ENCODE measurements at regions not wholly inside any gene's neighbourhood (a gene's known extent, or its start where the extent isn't known, plus 50 kb on each side); places are given as distances from the start of the nearest gene placed in this dataset.

GRCh38 chr5:176186107-176186506 lies 52.1 kb upstream of the SIMC1 start:
- TF ChIP-seq EP300 (IDR thresholded peaks at IDR 0.05): no peak
- TF ChIP-seq POLR2A (IDR thresholded peaks at IDR 0.05): no peak
- no peak for TF ChIP-seq CTCF (IDR thresholded peaks at IDR 0.05)

Data from sigmoid colon (tissue), 4 donors.